ENCODE measurements at regions not wholly inside any gene's neighbourhood (a gene's known extent, or its start where the extent isn't known, plus 50 kb on each side); places are given as distances from the start of the nearest gene placed in this dataset.

GRCh38 chr4:184958127-184958922, 60.0 kb upstream of the HELT start:
- WGBS, 2 donors, result 66 to 81% methylated on average over 10 of the region's 10 CpGs
- H3K36me3 ChIP-seq, result no peaks in the 10 kb centered on the region
- DNase-seq, result no peak
- no peak overlapping the region for H3K27ac ChIP-seq
- no peaks in the 10 kb centered on the region for H3K9me3 ChIP-seq
- intact Hi-C loops (cut with DNase I), result no loop called here
- TF ChIP-seq EP300 (IDR thresholded peaks at IDR 0.05), result no peak
- TF ChIP-seq POLR2AphosphoS5 (IDR thresholded peaks at IDR 0.05), result no peak
- no peak for TF ChIP-seq CTCF (IDR thresholded peaks at IDR 0.05)
- TF ChIP-seq POLR2A (IDR thresholded peaks at IDR 0.05), result no peak
- no peaks in the 10 kb centered on the region for H3K4me1 ChIP-seq
- no peaks in the 10 kb centered on the region for H3K27me3 ChIP-seq
- H3K4me3 ChIP-seq, result no peak overlapping the region

GRCh38 chr4:184958923-184959210, 59.4 kb upstream of the HELT start:
- Histone ChIP-seq H3K4me1 (no peaks in the 10 kb centered on the region), H3K36me3 (no peaks in the 10 kb centered on the region), H3K27ac (no peak overlapping the region), H3K27me3 (no peaks in the 10 kb centered on the region), H3K4me3 (no peak overlapping the region), H3K9me3 (no peaks in the 10 kb centered on the region)
- intact Hi-C loops (cut with DNase I), result no loop called here
- WGBS, 2 donors, result 62 to 89% methylated on average over 8 of the region's 8 CpGs
- no peak for TF ChIP-seq POLR2AphosphoS5 (IDR thresholded peaks at IDR 0.05)
- TF ChIP-seq EP300 (IDR thresholded peaks at IDR 0.05), result no peak
- TF ChIP-seq CTCF (IDR thresholded peaks at IDR 0.05), result no peak
- TF ChIP-seq POLR2A (IDR thresholded peaks at IDR 0.05), result no peak
- no peak for DNase-seq

- H3K9me3 ChIP-seq, result no peaks in the 10 kb centered on the region
- H3K27ac ChIP-seq, result no peak overlapping the region
- DNase-seq, result no peak
- TF ChIP-seq CTCF (IDR thresholded peaks at IDR 0.05) (no peak), EP300 (IDR thresholded peaks at IDR 0.05) (no peak), POLR2AphosphoS5 (IDR thresholded peaks at IDR 0.05) (no peak), POLR2A (IDR thresholded peaks at IDR 0.05) (no peak)
- 90% methylated on average over 10 of the region's 10 CpGs for WGBS, 2 donors
- H3K27me3 ChIP-seq, result no peaks in the 10 kb centered on the region
- intact Hi-C loops (cut with DNase I), result no loop called here
- H3K36me3 ChIP-seq, result no peaks in the 10 kb centered on the region
- no peaks in the 10 kb centered on the region for H3K4me1 ChIP-seq
- H3K4me3 ChIP-seq, result no peak overlapping the region
These were observed 59.0 kb upstream of the HELT start for GRCh38 chr4:184959309-184959708.

- H3K4me1 ChIP-seq, result no peaks in the 10 kb centered on the region
- WGBS, 2 donors, result 95 to 96% methylated on average over 12 of the region's 12 CpGs
- no peaks in the 10 kb centered on the region for H3K9me3 ChIP-seq
- H3K36me3 ChIP-seq, result no peaks in the 10 kb centered on the region
- TF ChIP-seq EP300 (IDR thresholded peaks at IDR 0.05), result no peak
- no peak for TF ChIP-seq CTCF (IDR thresholded peaks at IDR 0.05)
- no peak for TF ChIP-seq POLR2A (IDR thresholded peaks at IDR 0.05)
- no peak for TF ChIP-seq POLR2AphosphoS5 (IDR thresholded peaks at IDR 0.05)
- H3K4me3 ChIP-seq, result no peak overlapping the region
- H3K27me3 ChIP-seq, result no peaks in the 10 kb centered on the region
- no peak overlapping the region for H3K27ac ChIP-seq
- intact Hi-C loops (cut with DNase I), result no loop called here
- DNase-seq, result no peak
These were observed 58.5 kb upstream of the HELT start for GRCh38 chr4:184959786-184960185.

- Histone ChIP-seq H3K4me3 (no peak overlapping the region), H3K9me3 (no peaks in the 10 kb centered on the region), H3K27ac (no peak overlapping the region), H3K36me3 (no peaks in the 10 kb centered on the region), H3K27me3 (no peaks in the 10 kb centered on the region), H3K4me1 (no peaks in the 10 kb centered on the region)
- intact Hi-C loops (cut with DNase I), result no loop called here
- TF ChIP-seq POLR2A (IDR thresholded peaks at IDR 0.05) (no peak), CTCF (IDR thresholded peaks at IDR 0.05) (no peak), POLR2AphosphoS5 (IDR thresholded peaks at IDR 0.05) (no peak), EP300 (IDR thresholded peaks at IDR 0.05) (no peak)
- WGBS, 2 donors, result 82 to 89% methylated on average over 11 of the region's 11 CpGs
- DNase-seq, result no peak
These were observed 57.8 kb upstream of the HELT start for GRCh38 chr4:184960505-184960971.
